ENCODE measurements at regions not wholly inside any gene's neighbourhood (a gene's known extent, or its start where the extent isn't known, plus 50 kb on each side); places are given as distances from the start of the nearest gene placed in this dataset.

- DNase-seq (no peak), ATAC-seq (no peak)
- no peaks in the 10 kb centered on the region for H3K27me3 Mint-ChIP-seq
- peaks cover 0 to 13% (median 0%) of the 10 kb centered on the region in 3 experiments for H3K36me3 ChIP-seq (ENCODE audit: control insufficient read depth in 2 of 3, insufficient read depth in 3 of 3, low read length in 3 of 3)
- H3K4me1 Mint-ChIP-seq: peaks cover 65 to 86% (median 84%) of the 10 kb centered on the region in 7 donors
- no peak overlapping the region for H3K4me3 ChIP-seq (ENCODE audit: low read length)
- ChIA-PET POLR2A (interaction anchor here (1.0 to 6.8 kb wide), 10 partner anchors 9 to 85 kb away, joined by 3 to 112 read pairs (median 6); no protein-coding TSS in a partner anchor), CTCF (interaction anchor here (1.4 to 1.6 kb wide), 2 partner anchors 22 to 46 kb away, joined by 3 to 6 read pairs; no protein-coding TSS in a partner anchor)
- no peak overlapping the region for H3K27ac ChIP-seq (ENCODE audit: low read depth, low read length)
- intact Hi-C loops (cut with micrococcal nuclease): loop anchor here in 1 of 2 donors (10.0 kb wide), 1 partner anchor 746 kb away; the partner anchor contains the start of gene TMC6
- H3K9me3 ChIP-seq (ENCODE audit: control insufficient read depth in 2 of 3, low read length in 3 of 3): no peaks in the 10 kb centered on the region
- H3K4me1 ChIP-seq (ENCODE audit: control insufficient read depth in 2 of 2, insufficient read depth in 2 of 2, low read length in 2 of 2): peaks cover 68 to 75% of the 10 kb centered on the region in 2 donors
- peaks cover 0 to 31% (median 3%) of the 10 kb centered on the region in 5 donors for H3K36me3 Mint-ChIP-seq
- H3K9me3 Mint-ChIP-seq: peaks cover 0 to 2% (median 0%) of the 10 kb centered on the region in 11 donors
- H3K27me3 ChIP-seq (ENCODE audit: control insufficient read depth in 2 of 2, insufficient read depth in 2 of 2, low read length in 2 of 2): no peaks in the 10 kb centered on the region
- H3K27ac Mint-ChIP-seq: peak overlapping the region; percentile 13 to 97 (median 93)
- H3K4me3 Mint-ChIP-seq: peak overlapping the region in 9 of 10 donors; percentile 6 to 100 (median 98)
Observed at GRCh38 chr17:77378318-77379064, 237.7 kb downstream of the SEC14L1 start.

GRCh38 chr17:77379065-77379428, 238.3 kb downstream of the SEC14L1 start:
- Histone ChIP-seq H3K4me1 (ENCODE audit: control insufficient read depth in 2 of 2, insufficient read depth in 2 of 2, low read length in 2 of 2) (peaks cover 69 to 81% of the 10 kb centered on the region in 2 donors), H3K4me3 (ENCODE audit: low read length) (no peak overlapping the region), H3K27me3 (ENCODE audit: control insufficient read depth in 2 of 2, insufficient read depth in 2 of 2, low read length in 2 of 2) (no peaks in the 10 kb centered on the region), H3K9me3 (ENCODE audit: control insufficient read depth in 2 of 3, low read length in 3 of 3) (no peaks in the 10 kb centered on the region), H3K27ac (ENCODE audit: low read depth, low read length) (no peak overlapping the region), H3K36me3 (ENCODE audit: control insufficient read depth in 2 of 3, insufficient read depth in 3 of 3, low read length in 3 of 3) (peaks cover 0 to 8% (median 0%) of the 10 kb centered on the region in 3 experiments)
- no peak for ATAC-seq
- H3K9me3 Mint-ChIP-seq: peaks cover 0 to 2% (median 0%) of the 10 kb centered on the region in 11 donors
- no peaks in the 10 kb centered on the region for H3K27me3 Mint-ChIP-seq
- H3K36me3 Mint-ChIP-seq: peaks cover 0 to 32% (median 3%) of the 10 kb centered on the region in 5 donors
- intact Hi-C loops (cut with micrococcal nuclease): loop anchor here in 1 of 2 donors (10.0 kb wide), 1 partner anchor 746 kb away; the partner anchor contains the start of gene TMC6
- ChIA-PET CTCF (no interaction called here), POLR2A (no interaction called here)
- peak overlapping the region in 3 of 10 donors; percentile 5 to 100 (median 95) for H3K4me3 Mint-ChIP-seq
- H3K4me1 Mint-ChIP-seq: peaks cover 70 to 92% (median 90%) of the 10 kb centered on the region in 7 donors
- H3K27ac Mint-ChIP-seq: peak overlapping the region in 6 of 9 donors; percentile 56 to 97 (median 84)
- DNase-seq: no peak

DNA sequence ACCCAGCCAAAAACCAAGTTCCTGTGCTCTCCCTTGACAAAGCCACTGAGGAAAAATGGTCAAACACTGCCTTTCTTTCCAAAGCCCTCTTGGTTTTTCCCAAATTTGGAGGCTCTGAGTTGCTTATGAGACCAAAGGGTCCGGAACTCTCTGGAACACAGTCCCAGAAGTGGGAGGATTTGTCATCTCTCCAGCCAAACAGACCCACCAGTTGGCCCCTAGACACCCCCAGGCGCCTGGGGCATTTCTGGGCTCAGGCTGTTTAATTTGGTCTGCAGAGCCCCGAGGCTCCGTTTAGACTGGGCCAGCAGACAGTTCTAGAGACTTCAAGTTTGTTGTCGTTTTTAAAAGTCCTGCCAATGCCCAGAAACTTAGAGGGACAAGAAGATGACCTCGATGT, 239.1 kb downstream of the SEC14L1 start:
- peaks cover 0 to 7% (median 0%) of the 10 kb centered on the region in 3 experiments for H3K36me3 ChIP-seq (ENCODE audit: control insufficient read depth in 2 of 3, insufficient read depth in 3 of 3, low read length in 3 of 3)
- CTCF ChIA-PET: no interaction called here
- ATAC-seq (no peak), DNase-seq (no peak)
- Mint-ChIP-seq H3K4me1 (peaks cover 69 to 100% (median 96%) of the 10 kb centered on the region in 7 donors), H3K27me3 (no peaks in the 10 kb centered on the region), H3K4me3 (peak overlapping the region in 5 of 10 donors; percentile 10 to 95 (median 31)), H3K9me3 (no peaks in the 10 kb centered on the region), H3K27ac (peak overlapping the region in 8 of 9 donors; percentile 32 to 97 (median 72)), H3K36me3 (peaks cover 0 to 29% (median 0%) of the 10 kb centered on the region in 5 donors)
- peaks cover 76 to 88% of the 10 kb centered on the region in 2 donors for H3K4me1 ChIP-seq (ENCODE audit: control insufficient read depth in 2 of 2, insufficient read depth in 2 of 2, low read length in 2 of 2)
- H3K4me3 ChIP-seq (ENCODE audit: low read length): no peak overlapping the region
- intact Hi-C loops (cut with micrococcal nuclease): loop anchor here in 1 of 2 donors (10.0 kb wide), 1 partner anchor 745 kb away; the partner anchor contains the start of gene TMC6
- H3K27me3 ChIP-seq (ENCODE audit: control insufficient read depth in 2 of 2, insufficient read depth in 2 of 2, low read length in 2 of 2): no peaks in the 10 kb centered on the region
- no peak overlapping the region for H3K27ac ChIP-seq (ENCODE audit: low read depth, low read length)
- POLR2A ChIA-PET: interaction anchor here (66.9 kb wide), 1 partner anchor 45 kb away, joined by 3353 read pairs; no protein-coding TSS in a partner anchor
- H3K9me3 ChIP-seq (ENCODE audit: control insufficient read depth in 2 of 3, low read length in 3 of 3): no peaks in the 10 kb centered on the region

GRCh38 chr17:77380395-77381184, 239.8 kb downstream of the SEC14L1 start:
- CTCF ChIA-PET: interaction anchor here (1.6 to 3.3 kb wide), 3 partner anchors 47 to 72 kb away, joined by 3 to 14 read pairs (median 13); no protein-coding TSS in a partner anchor

DNA sequence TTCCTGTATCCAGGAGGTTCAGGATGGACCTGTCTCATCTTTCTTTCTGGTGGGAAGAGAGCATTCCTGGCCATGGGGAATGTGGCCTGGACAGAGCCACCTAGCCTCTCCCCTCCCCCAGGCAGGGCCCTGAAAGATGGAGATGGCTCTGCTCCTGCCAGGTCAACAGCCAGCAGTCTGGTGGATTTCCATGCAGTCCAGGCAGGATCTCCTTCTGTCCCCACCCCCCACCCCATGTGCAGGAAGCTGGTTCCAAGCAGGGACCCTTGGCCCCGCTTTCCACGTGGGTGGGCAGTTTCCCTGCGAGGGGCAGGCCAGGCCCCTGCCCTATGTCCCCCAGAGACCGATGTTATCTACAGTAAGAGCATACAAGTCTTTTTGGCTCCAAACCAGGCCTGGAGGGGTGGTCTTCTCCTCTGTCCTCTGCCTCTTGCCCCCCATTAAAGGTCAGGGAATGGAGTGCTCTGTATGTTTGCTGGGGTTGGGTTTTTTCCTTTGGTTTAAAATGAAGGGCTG, 240.5 kb downstream of the SEC14L1 start:
- H3K4me1 ChIP-seq (ENCODE audit: control insufficient read depth in 2 of 2, insufficient read depth in 2 of 2, low read length in 2 of 2): peaks cover 78 to 92% of the 10 kb centered on the region in 2 donors
- intact Hi-C loops (cut with micrococcal nuclease): no loop called here
- H3K4me1 Mint-ChIP-seq: peaks cover 64 to 97% (median 93%) of the 10 kb centered on the region in 7 donors
- ChIA-PET CTCF (interaction anchor here (0.9 to 3.3 kb wide), 10 partner anchors 11 to 115 kb away, joined by 3 to 16 read pairs (median 6); no protein-coding TSS in a partner anchor), POLR2A (interaction anchor here (0.6 to 66.9 kb wide), 7 partner anchors 9 to 84 kb away, joined by 4 to 3353 read pairs (median 15); no protein-coding TSS in a partner anchor)
- no peaks in the 10 kb centered on the region for H3K9me3 Mint-ChIP-seq
- no peak overlapping the region for H3K4me3 ChIP-seq (ENCODE audit: low read length)
- H3K27me3 Mint-ChIP-seq: no peaks in the 10 kb centered on the region
- H3K36me3 Mint-ChIP-seq: peaks cover 0 to 15% (median 0%) of the 10 kb centered on the region in 5 donors
- H3K27ac ChIP-seq (ENCODE audit: low read depth, low read length): peak overlapping the region; percentile 58
- H3K36me3 ChIP-seq (ENCODE audit: control insufficient read depth in 2 of 3, insufficient read depth in 3 of 3, low read length in 3 of 3): peaks cover 0 to 7% (median 0%) of the 10 kb centered on the region in 3 experiments
- H3K4me3 Mint-ChIP-seq: peak overlapping the region; percentile 62 to 90 (median 82)
- peak overlapping the region; percentile 82 to 95 (median 93) for H3K27ac Mint-ChIP-seq
- DNase-seq (no peak), ATAC-seq (no peak)
- H3K9me3 ChIP-seq (ENCODE audit: control insufficient read depth in 2 of 3, low read length in 3 of 3): no peaks in the 10 kb centered on the region
- H3K27me3 ChIP-seq (ENCODE audit: control insufficient read depth in 2 of 2, insufficient read depth in 2 of 2, low read length in 2 of 2): no peaks in the 10 kb centered on the region

More at GRCh38 chr17:77380395-77381184, 239.8 kb downstream of the SEC14L1 start:
- no peak overlapping the region for H3K4me3 ChIP-seq (ENCODE audit: low read length)
- Mint-ChIP-seq H3K36me3 (peaks cover 0 to 22% (median 0%) of the 10 kb centered on the region in 5 donors), H3K4me1 (peaks cover 64 to 97% (median 93%) of the 10 kb centered on the region in 7 donors), H3K9me3 (no peaks in the 10 kb centered on the region), H3K4me3 (peak overlapping the region in 6 of 10 donors; percentile 14 to 95 (median 80)), H3K27ac (peak overlapping the region; percentile 23 to 95 (median 93)), H3K27me3 (no peaks in the 10 kb centered on the region)
- no peaks in the 10 kb centered on the region for H3K9me3 ChIP-seq (ENCODE audit: control insufficient read depth in 2 of 3, low read length in 3 of 3)
- H3K4me1 ChIP-seq (ENCODE audit: control insufficient read depth in 2 of 2, insufficient read depth in 2 of 2, low read length in 2 of 2): peaks cover 74 to 89% of the 10 kb centered on the region in 2 donors
- no peaks in the 10 kb centered on the region for H3K27me3 ChIP-seq (ENCODE audit: control insufficient read depth in 2 of 2, insufficient read depth in 2 of 2, low read length in 2 of 2)
- no peak for DNase-seq
- H3K36me3 ChIP-seq (ENCODE audit: control insufficient read depth in 2 of 3, insufficient read depth in 3 of 3, low read length in 3 of 3): peaks cover 0 to 7% (median 0%) of the 10 kb centered on the region in 3 experiments
- POLR2A ChIA-PET: interaction anchor here (1.8 to 66.9 kb wide), 4 partner anchors 11 to 85 kb away, joined by 5 to 3353 read pairs (median 22); no protein-coding TSS in a partner anchor
- H3K27ac ChIP-seq (ENCODE audit: low read depth, low read length): peak overlapping the region; percentile 58
- no peak for ATAC-seq
- intact Hi-C loops (cut with micrococcal nuclease): no loop called here
